NCI-H2227 treated with DMSO at 0.1 percent for 48 hours (cell line): ENCODE measurements at regions not wholly inside any gene's neighbourhood (a gene's known extent, or its start where the extent isn't known, plus 50 kb on each side); places are given as distances from the start of the nearest gene placed in this dataset.
A peak's percentile ranks its signal among the peaks of the same experiment; 100 is the strongest.
"Not testable (repeated sequence)": the region's sequence is repeated elsewhere in the genome, so short reads cannot be mapped to it uniquely, and the experiment has no call there.

Experiments used
- DNase-seq: peaks from one replicate; lab custom pipeline; 2025; lab: John Stamatoyannopoulos, UW

DNA sequence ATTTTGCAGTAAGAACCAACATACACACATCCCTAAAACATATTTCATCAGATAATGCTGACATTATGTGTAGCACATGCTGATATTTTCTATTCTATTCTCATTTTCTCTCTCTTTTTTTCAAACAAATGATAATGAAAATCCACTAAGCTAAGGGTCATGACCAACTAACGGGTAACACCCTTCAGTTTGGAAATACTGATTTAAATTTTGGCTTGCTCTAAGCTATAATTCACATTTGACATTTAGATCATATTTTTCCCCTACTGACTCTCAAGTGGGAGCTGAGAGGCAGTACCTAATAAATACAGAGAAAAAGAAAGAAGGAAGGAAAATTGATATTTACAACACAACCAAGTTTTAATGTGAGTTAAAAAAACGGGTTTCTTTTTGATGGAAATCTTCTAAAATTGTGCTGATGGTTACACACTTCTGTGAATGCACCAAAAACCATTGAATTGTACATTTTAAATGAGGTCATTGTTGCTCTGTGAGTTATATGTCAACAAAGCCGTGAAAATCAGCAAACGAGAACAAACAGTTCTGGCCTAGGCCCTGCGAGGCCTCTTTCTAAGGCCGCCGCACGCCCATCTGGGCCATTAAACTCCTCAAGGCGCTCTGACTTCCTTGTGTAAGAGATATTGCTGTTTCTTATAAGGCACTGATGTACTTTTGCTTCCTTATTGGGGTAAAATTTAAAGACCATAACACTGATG is 124.2 kb downstream of the GALR1 start:
- no peak for DNase-seq

DNA sequence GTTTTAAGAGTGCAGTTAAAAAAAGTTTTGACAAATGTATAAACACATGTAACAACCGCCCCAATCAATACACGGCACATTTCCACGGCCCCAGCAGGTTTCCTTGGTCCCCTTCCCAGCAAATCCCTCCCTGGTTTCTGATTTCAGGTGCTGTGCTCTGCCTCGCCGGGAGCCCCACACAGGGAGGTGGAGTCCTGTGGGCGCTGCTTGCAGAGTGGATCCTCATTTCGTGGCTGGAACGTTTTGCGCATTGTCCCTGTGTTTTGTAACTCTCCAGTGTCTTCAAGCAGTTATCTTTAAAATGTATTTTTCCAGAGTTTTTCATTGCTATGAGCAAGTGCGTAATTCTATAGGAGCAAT is 124.8 kb downstream of the GALR1 start:
- no peak for DNase-seq

DNA sequence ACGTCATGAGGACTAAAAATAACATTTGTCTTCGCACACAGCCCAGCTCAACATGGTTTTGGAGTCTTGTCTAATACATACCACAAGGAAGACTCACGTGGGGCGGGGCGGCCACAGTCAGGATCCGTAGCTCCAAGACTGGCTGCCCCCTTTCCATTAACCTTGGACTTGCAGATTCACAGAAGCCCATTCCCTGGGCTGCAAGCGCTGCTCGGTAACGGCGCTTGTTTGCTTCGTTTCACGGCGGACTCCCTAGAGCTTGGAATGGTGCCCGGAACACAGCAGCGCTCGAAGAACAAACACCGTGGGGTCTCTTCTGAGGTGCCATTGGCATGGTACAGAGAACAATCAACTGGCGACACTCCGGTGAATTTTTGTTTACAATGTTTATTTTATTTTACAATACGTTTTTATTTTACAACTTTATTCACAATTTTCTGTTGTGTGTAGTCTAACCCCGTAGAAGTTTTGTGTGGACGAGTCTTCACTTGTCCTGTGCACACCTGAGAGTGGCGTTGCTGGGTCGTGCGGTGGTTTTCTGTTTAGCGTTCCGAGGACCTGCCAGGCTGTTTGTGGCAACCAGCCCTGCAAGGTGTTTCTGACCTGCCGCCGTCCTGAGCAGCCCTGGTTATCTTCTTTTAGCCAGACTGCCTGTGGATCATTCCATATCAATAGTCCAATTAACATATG is 126.5 kb downstream of the GALR1 start:
- no peak for DNase-seq

DNA sequence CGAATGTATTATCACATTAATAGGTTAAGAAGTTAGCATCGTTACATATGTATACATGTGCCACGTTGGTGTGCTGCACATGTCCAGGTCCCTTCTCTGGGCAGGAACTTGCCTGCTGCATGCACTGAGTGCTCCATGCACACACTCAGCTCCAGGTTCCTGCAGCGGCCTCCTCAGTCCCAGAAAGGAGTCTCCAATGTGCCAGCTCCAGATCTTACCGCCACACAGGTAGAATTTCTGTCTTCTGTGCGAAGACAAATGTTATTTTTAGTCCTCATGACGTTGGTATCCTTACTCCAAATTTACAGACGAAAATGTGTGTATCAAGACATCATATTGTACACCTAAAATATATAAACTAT is 127.1 kb downstream of the GALR1 start:
- no peak for DNase-seq

DNA sequence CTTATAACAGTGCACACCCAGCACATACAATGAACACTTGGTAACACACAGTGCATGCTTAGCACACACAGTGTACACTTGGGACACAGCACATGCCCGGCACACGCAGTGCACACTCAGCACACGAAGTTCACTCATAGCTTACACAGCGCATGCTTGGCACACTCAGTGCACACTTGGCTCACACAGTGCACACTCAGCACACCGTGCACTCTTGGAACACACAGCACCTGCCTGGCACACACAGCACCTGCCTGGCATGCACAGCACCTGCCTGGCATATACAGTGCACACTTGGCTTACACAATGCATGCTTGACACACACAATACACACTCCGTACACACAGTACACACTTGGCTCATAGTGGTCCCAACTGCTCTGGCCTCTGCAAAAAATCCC is 128.2 kb downstream of the GALR1 start:
- DNase-seq: no peak

DNA sequence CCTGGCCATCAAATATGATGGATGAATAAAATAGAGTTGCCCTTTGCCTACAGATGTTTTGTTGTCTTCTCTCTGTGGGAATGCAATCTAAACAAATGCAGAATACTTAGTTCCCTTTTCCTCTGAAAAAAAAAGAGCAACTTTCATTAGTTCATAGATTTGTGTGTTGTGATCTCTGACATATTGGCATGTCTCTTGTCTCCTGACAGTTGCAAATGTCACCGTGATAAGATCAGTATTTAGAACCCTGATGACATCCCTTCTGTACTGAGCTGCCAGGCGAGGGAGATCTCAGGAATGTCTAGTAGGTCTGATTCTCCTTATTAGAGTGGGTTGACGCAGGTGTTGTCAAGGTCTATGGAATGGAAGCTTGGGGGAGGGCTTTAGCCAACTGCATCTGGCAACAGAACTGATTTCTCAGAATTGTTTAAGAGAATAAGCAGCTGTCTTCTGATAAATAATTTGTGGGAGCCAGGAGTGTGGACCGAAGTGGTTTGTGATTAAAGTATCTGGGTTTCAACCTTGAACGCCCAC is 130.4 kb downstream of the GALR1 start:
- DNase-seq: no peak

DNA sequence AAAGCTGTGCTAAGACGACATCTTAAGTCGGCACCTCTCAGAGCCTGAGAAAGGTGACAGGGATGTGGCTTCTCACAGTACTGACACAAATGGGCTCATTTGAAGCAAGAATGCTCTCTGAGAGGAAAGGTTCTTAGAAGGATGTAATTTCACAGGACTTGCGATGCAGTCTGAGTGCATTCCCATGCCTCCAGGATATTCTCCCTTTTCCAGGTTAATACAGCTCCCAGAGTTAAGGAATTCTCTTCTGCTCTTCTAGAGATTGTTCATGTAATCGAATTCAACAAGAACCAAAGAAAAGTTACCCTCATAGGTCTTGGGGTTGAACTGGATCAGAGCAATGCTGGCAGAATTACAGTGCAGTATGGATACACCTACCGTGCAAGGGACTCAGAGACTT is 131.0 kb downstream of the GALR1 start:
- DNase-seq: no peak

DNA sequence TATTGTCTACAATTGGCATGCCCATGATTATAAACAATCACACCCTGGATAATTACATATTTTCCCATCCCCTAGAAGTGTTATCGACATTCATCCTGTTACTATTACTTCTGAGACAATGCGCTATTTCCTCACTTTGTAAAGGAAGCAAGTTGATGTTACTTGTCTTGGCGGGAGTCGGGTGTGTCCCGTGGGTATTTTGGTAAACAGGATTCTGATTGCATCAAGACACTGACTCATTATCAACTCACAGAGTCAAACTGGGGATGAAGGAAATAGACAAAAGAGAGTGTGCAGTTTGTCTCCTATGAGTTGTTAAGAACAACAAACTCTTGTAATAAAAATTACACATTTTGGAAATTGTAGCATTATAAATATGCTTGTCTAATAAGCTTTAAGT is 142.7 kb downstream of the GALR1 start:
- no peak for DNase-seq

DNA sequence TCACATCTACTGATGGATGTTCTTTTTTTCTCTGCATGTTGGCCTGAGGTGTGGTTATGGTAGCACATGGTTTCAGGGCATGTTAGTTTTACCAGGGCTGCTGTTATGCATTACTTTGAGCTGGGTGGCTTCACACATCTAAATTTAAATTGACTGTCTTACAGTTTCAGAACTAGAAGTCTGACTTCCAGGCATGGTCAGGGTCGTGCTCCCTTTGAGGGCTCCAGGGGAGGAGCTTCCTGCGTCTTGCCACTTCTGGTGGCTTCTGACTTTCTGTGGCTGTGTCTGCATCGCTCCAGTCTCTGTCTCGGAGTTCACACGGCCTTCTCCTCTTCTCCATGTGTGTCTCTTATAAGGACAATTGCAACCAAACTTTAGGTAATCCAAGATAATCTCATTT is 143.9 kb downstream of the GALR1 start:
- no peak for DNase-seq

DNA sequence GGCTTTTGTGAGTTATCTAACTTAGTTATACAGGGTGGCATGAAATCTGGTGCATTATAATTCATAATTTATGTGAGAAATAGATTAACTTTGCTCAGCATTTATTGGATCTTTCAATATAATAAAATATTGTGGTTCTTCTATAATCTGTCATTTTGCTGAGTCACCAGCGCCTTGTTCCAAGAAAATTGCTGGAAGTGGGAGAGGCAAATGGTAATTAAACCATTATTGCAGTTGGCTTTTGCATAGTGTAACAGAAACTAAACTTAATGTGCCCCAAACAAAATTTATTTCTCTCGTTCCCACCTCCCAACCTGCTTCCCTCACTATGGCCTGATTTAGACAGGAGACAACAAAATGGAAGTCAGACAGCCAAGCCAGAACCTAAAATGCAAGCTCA is 146.3 kb downstream of the GALR1 start:
- DNase-seq: no peak

DNA sequence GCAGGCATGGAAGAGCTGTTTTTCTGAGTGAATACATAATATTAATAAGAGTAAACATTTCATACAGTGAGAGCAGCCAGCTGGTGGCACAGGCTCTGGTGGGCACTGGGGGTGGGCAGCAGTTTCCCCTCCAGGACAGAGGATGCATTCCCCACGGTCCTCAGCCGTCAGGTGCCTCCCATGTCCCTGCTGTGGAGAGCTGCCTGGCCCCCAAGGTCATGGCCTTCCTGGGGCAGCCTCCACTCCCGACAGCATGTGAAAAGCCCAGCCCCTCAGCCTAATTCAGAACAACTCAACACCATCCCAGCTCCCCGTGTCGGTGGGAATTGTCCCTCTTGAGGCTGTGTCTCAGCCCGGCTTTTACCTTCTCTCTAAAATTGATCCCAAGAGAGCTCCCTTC is 147.4 kb downstream of the GALR1 start:
- no peak for DNase-seq

DNA sequence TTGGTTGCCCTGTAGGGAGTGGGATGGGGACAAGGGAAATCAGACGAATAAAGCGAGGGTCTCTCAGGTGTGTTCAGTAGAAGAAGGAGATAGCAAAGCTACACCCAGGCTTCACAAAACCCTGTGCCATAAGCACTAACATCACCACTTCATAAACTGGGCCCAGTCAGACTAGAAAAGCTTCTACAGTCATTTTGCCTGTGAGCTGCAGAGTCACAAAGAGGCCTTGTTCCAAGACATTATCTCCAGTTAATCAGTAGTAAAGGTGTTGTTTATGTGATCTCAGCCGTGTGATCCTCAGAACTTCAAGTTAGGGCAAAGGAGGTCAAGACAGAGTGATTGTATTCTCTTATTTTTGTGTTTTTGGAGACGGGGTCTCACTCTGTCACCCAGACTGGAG is 148.0 kb downstream of the GALR1 start:
- no peak for DNase-seq

DNA sequence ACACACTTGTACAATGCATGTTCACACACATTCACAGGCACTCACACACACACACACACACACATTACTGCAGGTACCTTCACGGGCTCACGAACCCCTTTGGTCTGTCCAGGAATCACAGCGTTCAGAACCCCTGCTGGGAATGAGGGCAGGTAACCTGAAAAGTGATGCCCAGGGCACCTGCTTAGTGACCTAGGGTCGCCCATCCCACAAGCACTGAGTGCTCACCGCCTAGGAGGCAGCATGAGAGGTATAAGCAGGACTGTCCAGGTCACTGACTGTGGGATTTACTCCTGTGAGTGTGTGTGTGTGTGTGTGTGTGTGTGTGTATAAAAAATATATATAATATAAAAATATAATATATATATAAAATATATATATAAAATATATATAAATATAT is 150.9 kb downstream of the GALR1 start:
- DNase-seq: no peak

DNA sequence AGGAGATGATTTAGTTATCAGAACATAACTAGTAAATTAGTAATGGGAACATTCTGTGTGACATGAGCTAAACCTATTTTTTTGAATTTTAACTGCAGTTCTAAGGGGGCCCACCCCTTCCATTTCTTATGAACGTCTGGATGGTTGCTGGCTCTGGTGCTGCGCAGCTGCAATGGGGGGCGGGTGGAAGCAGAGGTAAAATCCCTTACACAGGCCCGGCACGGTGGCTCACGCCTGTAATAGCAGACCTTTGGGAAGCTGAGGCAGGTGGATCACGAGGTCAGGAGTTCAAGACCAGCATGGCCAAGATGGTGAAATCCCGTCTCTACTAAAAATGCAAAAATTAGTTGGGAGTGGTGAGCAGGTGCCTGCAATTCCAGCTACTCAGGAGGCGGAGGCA is 151.5 kb downstream of the GALR1 start:
- no peak for DNase-seq

DNA sequence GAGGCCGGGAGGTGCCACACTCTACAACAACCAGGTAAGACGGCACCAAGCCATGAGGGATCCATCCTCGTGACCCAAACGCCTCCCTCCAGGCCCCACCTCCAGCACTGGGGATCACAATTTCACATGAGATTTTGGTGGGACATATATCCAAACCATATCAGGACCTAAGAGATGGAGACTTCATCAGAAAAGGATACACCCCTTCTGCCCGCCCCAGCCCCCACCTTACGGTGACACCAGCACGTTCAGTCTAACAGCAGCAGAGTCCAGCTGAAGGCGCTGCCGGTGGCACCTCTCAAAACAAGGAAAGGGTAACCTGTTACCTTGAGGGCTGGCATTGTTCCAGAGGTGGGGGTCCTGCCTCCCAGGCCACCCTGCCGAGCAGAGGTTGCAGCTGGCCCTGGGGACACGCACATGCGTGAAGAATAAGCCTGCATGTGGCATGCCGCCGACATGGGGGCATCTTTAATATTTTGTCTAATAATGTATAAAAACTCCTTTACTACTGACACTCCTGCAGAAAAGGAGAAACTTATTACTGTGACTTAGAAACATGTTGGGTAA is 154.4 kb downstream of the GALR1 start:
- DNase-seq: no peak

DNA sequence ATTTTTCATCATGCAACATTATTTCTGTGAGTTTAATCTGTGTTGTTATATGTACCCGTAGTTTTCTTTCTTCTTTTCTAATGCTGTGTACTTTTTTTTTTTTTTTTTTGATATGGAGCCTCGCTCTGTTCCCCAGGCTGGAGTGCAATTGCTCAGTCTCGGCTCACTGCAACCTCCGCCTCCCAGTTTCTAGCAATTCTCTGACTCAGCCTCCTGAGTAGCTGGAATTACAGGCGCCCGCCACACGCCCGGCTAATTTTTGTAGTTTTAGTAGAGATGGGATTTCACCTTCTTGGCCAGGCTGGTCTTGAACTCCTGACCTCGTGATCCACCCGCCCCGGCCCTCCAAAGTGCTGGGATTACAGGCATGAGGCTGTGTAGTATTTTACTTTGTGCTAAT is 155.4 kb downstream of the GALR1 start:
- no peak for DNase-seq

DNA sequence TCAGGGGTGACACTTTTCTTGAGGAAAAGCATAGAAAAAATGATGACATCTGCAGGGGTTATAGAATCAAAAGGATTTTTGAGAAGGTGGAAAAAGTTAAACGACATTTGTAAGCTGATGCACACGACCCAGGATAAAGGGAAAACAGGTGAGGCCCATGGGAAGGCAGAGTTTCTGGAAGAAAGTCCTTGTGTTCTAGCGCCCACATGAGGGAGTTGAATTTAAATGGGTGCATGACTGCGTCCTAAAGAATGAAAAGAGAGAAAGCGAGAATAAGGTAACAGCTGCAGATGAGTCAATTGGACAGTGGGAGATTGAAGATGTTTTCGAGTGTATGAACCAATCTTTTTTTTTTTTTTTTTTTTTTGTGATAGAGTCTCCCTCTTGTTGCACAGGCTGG is 158.1 kb downstream of the GALR1 start:
- no peak for DNase-seq

DNA sequence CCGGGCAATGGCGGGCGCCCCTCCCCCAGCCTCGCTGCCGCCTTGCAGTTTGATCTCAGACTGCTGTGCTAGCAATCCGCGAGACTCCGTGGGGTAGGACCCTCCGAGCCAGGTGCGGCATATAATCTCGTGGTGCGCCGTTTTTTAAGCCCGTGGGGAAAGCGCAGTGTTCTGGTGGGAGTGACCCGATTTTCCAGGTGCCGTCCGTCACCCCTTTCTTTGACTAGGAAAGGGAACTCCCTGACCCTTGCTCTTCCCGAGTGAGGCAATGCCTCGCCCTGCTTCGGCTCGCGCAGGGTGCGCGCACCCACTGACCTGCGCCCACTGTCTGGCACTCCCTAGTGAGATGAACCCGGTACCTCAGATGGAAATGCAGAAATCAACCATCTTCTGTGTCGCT is 171.9 kb downstream of the GALR1 start:
- DNase-seq: not testable (repeated sequence)

DNA sequence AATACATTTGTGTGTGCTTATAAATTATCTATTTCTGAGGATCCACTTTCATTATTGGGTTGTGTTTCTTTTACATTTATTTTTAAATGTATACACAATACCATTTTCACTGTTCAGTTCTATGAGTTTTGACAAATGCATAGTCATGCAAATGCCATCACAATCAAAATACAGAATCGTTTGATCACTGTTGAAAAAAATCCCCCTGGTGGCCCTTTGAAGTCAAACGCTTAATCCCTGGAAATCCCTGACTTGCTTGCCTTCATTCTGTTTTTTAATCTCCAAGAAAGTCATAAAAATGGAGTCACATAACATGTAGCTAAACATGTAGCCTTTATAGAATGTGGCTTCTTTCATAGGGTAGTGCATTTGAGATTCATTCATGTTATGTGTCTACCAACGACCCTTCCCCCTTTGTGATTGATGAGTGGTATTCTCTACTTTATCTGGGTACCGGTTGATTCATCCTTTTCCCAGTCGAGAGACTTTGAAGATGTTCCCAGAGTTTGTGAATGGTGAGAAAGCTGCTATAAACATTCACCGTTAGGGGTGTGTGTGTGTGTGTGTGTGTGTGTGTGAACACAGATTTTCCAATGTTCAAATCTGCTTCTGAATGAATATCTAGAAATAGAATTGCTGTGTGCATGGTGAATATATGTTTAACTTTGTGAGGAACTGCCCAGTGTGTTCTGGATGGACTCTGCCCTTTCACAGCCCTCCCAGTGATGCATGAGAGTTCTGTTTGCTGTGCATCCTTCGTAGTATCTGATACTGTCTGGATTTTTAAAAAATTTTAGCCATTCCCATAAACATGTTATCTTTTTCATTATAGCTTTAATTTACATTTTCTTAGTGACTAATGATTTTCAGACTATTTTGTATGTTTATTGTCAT is 173.6 kb downstream of the GALR1 start:
- DNase-seq: peak; percentile 50

DNA sequence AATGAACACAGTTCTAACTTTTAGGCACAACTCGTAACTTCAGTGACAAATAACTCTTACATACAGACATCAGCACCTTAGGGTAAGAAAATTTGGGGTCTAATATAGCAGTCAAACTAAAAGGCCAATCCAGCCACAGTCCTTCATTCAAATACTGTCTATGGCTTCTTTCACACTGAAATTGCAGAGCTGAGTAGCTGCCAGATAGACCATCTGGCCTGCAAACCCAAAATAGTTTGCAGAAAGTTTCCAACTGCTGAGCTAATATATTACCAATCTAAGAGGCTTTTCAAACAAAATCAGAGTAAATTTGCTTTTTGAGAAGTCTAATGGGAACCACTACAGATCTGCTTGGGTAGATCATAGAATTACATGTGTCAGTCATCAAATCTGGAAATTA is 183.4 kb downstream of the GALR1 start:
- DNase-seq: no peak

DNA sequence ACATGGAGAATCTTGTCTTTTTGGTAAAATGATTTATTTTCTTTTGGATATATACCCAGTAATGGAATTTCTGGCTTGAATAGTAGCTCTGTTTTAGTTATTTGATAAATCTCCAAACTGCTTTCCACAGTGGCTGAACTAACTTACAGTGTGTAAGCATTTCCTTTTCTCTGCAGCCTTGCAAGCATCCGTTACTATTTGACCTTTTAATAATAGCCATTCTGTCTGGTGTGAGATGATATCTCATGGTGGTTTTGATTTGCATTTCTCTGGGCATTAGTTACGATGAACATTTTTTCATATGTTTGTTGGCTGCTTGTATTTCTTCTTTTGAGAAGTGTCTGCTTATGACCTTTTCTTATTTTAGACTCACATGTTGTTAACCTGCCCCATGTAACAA is 190.2 kb downstream of the GALR1 start:
- no peak for DNase-seq

DNA sequence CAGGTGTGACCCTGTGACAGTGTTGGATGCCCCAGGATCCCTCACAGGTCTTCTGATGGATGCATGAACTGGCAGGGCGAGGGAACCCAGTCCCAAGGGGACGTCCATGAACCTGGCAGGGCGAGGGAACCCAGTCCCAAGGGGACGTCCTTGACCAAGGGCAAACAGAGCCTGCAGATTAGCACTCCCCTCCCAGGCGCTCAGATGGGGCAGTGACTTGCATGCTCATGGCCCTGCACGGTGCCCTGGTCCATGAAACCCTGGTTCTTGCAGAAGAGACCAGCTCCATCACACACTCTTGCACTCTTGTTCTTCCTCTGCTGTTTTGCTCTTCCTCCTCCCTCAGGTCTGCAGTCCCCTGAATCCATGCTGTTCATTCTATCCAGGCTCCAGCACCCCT is 192.7 kb downstream of the GALR1 start:
- DNase-seq: no peak

DNA sequence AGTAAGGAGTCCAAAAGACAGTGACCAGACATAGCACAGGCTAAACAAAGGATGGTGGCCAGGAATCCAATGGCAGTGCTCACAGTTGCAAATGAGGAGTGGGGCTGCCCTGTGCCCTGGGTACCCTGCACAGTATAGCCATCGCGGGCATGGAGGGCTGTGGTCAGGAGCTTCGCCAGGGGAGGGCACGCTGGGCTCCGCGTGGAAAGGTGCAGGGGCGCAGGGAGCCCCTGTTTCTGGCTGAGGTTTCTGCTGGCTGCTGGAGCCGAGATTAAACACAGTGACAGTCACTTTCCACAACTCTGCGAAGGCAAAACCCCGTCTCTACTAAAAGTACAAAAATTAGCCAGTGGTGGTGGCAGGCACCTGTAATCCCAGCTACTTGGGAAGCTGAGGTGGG is 194.7 kb downstream of the GALR1 start:
- DNase-seq: no peak
